ENCODE measurements at regions not wholly inside any gene's neighbourhood (a gene's known extent, or its start where the extent isn't known, plus 50 kb on each side); places are given as distances from the start of the nearest gene placed in this dataset.

- ChIA-PET POLR2A (ENCODE audit: low non-redundant PET) (no interaction called here), CTCF (no interaction called here)
- no peak for DNase-seq (ENCODE audit: low spot score)
- TF ChIP-seq, protein P1, sequence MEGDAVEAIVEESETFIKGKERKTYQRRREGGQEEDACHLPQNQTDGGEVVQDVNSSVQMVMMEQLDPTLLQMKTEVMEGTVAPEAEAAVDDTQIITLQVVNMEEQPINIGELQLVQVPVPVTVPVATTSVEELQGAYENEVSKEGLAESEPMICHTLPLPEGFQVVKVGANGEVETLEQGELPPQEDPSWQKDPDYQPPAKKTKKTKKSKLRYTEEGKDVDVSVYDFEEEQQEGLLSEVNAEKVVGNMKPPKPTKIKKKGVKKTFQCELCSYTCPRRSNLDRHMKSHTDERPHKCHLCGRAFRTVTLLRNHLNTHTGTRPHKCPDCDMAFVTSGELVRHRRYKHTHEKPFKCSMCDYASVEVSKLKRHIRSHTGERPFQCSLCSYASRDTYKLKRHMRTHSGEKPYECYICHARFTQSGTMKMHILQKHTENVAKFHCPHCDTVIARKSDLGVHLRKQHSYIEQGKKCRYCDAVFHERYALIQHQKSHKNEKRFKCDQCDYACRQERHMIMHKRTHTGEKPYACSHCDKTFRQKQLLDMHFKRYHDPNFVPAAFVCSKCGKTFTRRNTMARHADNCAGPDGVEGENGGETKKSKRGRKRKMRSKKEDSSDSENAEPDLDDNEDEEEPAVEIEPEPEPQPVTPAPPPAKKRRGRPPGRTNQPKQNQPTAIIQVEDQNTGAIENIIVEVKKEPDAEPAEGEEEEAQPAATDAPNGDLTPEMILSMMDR (conservative IDR thresholded peaks at IDR 0.05; ENCODE audit: low read depth) = no peak
- H3K27ac ChIP-seq = no peak overlapping the region
Measured at GRCh38 chr1:47647327-47647845, 209.5 kb downstream of the FOXD2 start.

- POLR2A ChIA-PET (ENCODE audit: low non-redundant PET) = no interaction called here
- CTCF ChIA-PET = no interaction called here
- TF ChIP-seq, protein P1 (conservative IDR thresholded peaks at IDR 0.05; ENCODE audit: low read depth) = no peak
- H3K27ac ChIP-seq = no peak overlapping the region
- DNase-seq (ENCODE audit: low spot score) = peak; percentile 92
Measured at GRCh38 chr1:47650205-47650604, 212.4 kb downstream of the FOXD2 start.

DNA sequence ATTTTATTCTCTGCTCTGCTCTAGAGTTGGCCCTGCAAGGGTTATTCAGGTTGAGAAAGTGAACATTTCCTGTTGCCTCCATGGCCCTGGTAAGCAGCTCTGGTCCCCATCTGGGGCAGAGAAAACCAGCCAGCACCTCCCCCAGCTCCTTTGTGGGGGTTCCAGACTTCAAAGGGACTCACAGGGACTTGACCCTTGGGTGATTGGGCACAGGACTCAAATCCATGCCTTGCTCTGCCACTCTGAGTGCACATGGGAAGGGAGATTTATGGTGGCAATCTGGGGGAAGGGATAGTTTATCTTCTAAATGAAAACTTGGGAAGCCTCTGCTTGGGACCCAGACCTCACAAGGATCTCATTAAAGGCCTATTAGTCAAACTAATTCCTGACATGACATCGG is 212.8 kb downstream of the FOXD2 start:
- H3K27ac ChIP-seq = no peak overlapping the region
- ChIA-PET CTCF (no interaction called here), POLR2A (ENCODE audit: low non-redundant PET) (no interaction called here)
- TF ChIP-seq, protein P1 (conservative IDR thresholded peaks at IDR 0.05; ENCODE audit: low read depth) = no peak
- DNase-seq (ENCODE audit: low spot score) = no peak

GRCh38 chr1:47651311-47652089 is 213.7 kb downstream of the FOXD2 start:
- ChIA-PET POLR2A (ENCODE audit: low non-redundant PET) (no interaction called here), CTCF (interaction anchor here (0.6 to 1.0 kb wide), 3 partner anchors 19 to 214 kb away, joined by 3 read pairs; no protein-coding TSS in a partner anchor)
- H3K27ac ChIP-seq = no peak overlapping the region
- TF ChIP-seq, protein P1 (conservative IDR thresholded peaks at IDR 0.05; ENCODE audit: low read depth) = no peak
- no peak for DNase-seq (ENCODE audit: low spot score)

GRCh38 chr1:47655521-47656300 is 217.9 kb downstream of the FOXD2 start:
- TF ChIP-seq, protein P1 (conservative IDR thresholded peaks at IDR 0.05; ENCODE audit: low read depth) = no peak
- no peak for DNase-seq (ENCODE audit: low spot score)
- ChIA-PET POLR2A (ENCODE audit: low non-redundant PET) (no interaction called here), CTCF (interaction anchor here (0.7 kb wide), 1 partner anchor 659 kb away, joined by 3 read pairs; no protein-coding TSS in a partner anchor)
- H3K27ac ChIP-seq = no peak overlapping the region

Data from RWPE1 (cell line).